GM18520 (cell line): ENCODE measurements at regions not wholly inside any gene's neighbourhood (a gene's known extent, or its start where the extent isn't known, plus 50 kb on each side); places are given as distances from the start of the nearest gene placed in this dataset.
A peak's percentile ranks its signal among the peaks of the same experiment; 100 is the strongest.
"Not testable (repeated sequence)": the region's sequence is repeated elsewhere in the genome, so short reads cannot be mapped to it uniquely, and the experiment has no call there.

Experiments used
- ATAC-seq: cut with Tn5 transposase; IDR thresholded peaks from one replicate; pipeline ENCODE4 v1.9.1; 2021; ENCODE audit not compliant: unreplicated experiment

- ATAC-seq = no peak
Measured at GRCh38 chr10:78406648-78407008, 373.0 kb downstream of the RPS24 start.

- peak; percentile 68 for ATAC-seq
Measured at GRCh38 chr10:78407009-78407711, 373.5 kb downstream of the RPS24 start.

- no peak for ATAC-seq
Measured at GRCh38 chr10:78407966-78408365, 374.3 kb downstream of the RPS24 start.

- ATAC-seq = no peak
Measured at GRCh38 chr10:78408671-78409472, 375.2 kb downstream of the RPS24 start.

- ATAC-seq = no peak
Measured at GRCh38 chr10:78410046-78410965, 376.6 kb downstream of the RPS24 start.

- ATAC-seq = no peak
Measured at GRCh38 chr10:78411716-78412115, 378.1 kb downstream of the RPS24 start.

- no peak for ATAC-seq
Measured at GRCh38 chr10:78412605-78413004, 378.9 kb downstream of the RPS24 start.

- no peak for ATAC-seq
Measured at GRCh38 chr10:78413076-78414055, 379.7 kb downstream of the RPS24 start.

GRCh38 chr10:78414380-78414779, 380.7 kb downstream of the RPS24 start:
- no peak for ATAC-seq

GRCh38 chr10:78415111-78415510, 381.4 kb downstream of the RPS24 start:
- ATAC-seq = no peak

- no peak for ATAC-seq
Measured at GRCh38 chr10:78416031-78417011, 382.7 kb downstream of the RPS24 start.

GRCh38 chr10:78417425-78418370, 384.0 kb downstream of the RPS24 start:
- ATAC-seq = no peak

GRCh38 chr10:78419481-78420265, 386.0 kb downstream of the RPS24 start:
- ATAC-seq = no peak

GRCh38 chr10:78420946-78421735, 387.5 kb downstream of the RPS24 start:
- ATAC-seq = no peak

GRCh38 chr10:78424050-78424449, 390.4 kb downstream of the RPS24 start:
- not testable (repeated sequence) for ATAC-seq

GRCh38 chr10:78424723-78425122, 391.1 kb downstream of the RPS24 start:
- no peak for ATAC-seq
